HEK293T (cell line): ENCODE measurements at regions not wholly inside any gene's neighbourhood (a gene's known extent, or its start where the extent isn't known, plus 50 kb on each side); places are given as distances from the start of the nearest gene placed in this dataset.

ENCODE experiments used
- CTCF ChIA-PET: fragments of 350-600 bp; formaldehyde crosslinking; extraction: SDS; loops from one replicate; lab custom pipeline; 2021; ENCODE audit warnings: antibody characterized with exemption, inconsistent platforms; lab: Yijun Ruan, JAX
- POLR2A ChIA-PET: fragments of 350-600 bp; formaldehyde crosslinking; extraction: SDS; loops from one replicate; lab custom pipeline; 2020; ENCODE audit warnings: antibody characterized with exemption, inconsistent platforms; lab: Yijun Ruan, JAX
- DNase-seq: peaks from one replicate; pipeline ENCODE4 v3.0.0; 2012; ENCODE audit warnings: mixed read lengths; ENCODE audit errors: extremely low spot score
- ARNT ChIP-seq: fragments of 450-650 bp; IDR thresholded peaks from 2 replicates; pipeline ENCODE4 v1.6.1; 2017; ENCODE audit warnings: mild to moderate bottlenecking
- BHLHE40 ChIP-seq: fragments of 450-650 bp; IDR thresholded peaks from 2 replicates; pipeline ENCODE4 v1.6.1; 2016; ENCODE audit warnings: mild to moderate bottlenecking, moderate library complexity, borderline replicate concordance
- CTBP1 ChIP-seq: fragments of 450-650 bp; IDR thresholded peaks from 2 replicates; pipeline ENCODE4 v1.6.1; 2016; ENCODE audit warnings: borderline replicate concordance
- ELF4 ChIP-seq: fragments of 450-650 bp; IDR thresholded peaks from 2 replicates; pipeline ENCODE4 v1.6.1; 2017; ENCODE audit warnings: antibody characterized with exemption
- FOXA1 ChIP-seq: fragments of 450-650 bp; IDR thresholded peaks from 2 replicates; pipeline ENCODE4 v1.6.1; 2016; ENCODE audit warnings: mild to moderate bottlenecking
- FOXK2 ChIP-seq: fragments of 450-650 bp; IDR thresholded peaks from 2 replicates; pipeline ENCODE4 v1.6.1; 2016; ENCODE audit warnings: mild to moderate bottlenecking
- FOXM1 ChIP-seq: fragments of 450-650 bp; IDR thresholded peaks from 2 replicates; pipeline ENCODE4 v1.6.1; 2017; ENCODE audit warnings: mild to moderate bottlenecking, borderline replicate concordance
- HDGF ChIP-seq: fragments of 450-650 bp; IDR thresholded peaks from 2 replicates; pipeline ENCODE4 v1.6.1; 2017; ENCODE audit warnings: antibody characterized with exemption, borderline replicate concordance
- L3MBTL2 ChIP-seq: fragments of 450-650 bp; conservative IDR thresholded peaks from 2 replicates; pipeline ENCODE4 v1.6.1; 2016; ENCODE audit warnings: mild to moderate bottlenecking
- LEF1 ChIP-seq: fragments of 450-650 bp; IDR thresholded peaks from 2 replicates; pipeline ENCODE4 v1.6.1; 2017; ENCODE audit warnings: mild to moderate bottlenecking, borderline replicate concordance
- NFRKB ChIP-seq: fragments of 450-650 bp; IDR thresholded peaks from 2 replicates; pipeline ENCODE4 v1.6.1; 2016; ENCODE audit warnings: mild to moderate bottlenecking, moderate library complexity
- PKNOX1 ChIP-seq: fragments of 450-650 bp; IDR thresholded peaks from 2 replicates; pipeline ENCODE4 v1.6.1; 2016
- SP1 ChIP-seq: fragments of 450-650 bp; IDR thresholded peaks from 2 replicates; pipeline ENCODE4 v1.6.1; 2017
- SUZ12 ChIP-seq: fragments of 450-650 bp; IDR thresholded peaks from 2 replicates; pipeline ENCODE4 v1.6.1; 2016; ENCODE audit warnings: mild to moderate bottlenecking
- TARDBP ChIP-seq: fragments of 450-650 bp; IDR thresholded peaks from 2 replicates; pipeline ENCODE4 v1.6.1; 2016
- ZNF384 ChIP-seq: fragments of 450-650 bp; IDR thresholded peaks from 2 replicates; pipeline ENCODE4 v1.6.1; 2016

- POLR2A ChIA-PET, result no interaction called here
- no peak for DNase-seq
- CTCF ChIA-PET, result no interaction called here
- no peak for TF ChIP-seq L3MBTL2
- no peak for TF ChIP-seq LEF1
- TF ChIP-seq TARDBP, result no peak
- TF ChIP-seq NFRKB, result no peak
- TF ChIP-seq CTBP1, result no peak
- no peak for TF ChIP-seq FOXK2
- TF ChIP-seq SP1, result no peak
- TF ChIP-seq BHLHE40, result no peak
- no peak for TF ChIP-seq SUZ12
- no peak for TF ChIP-seq HDGF
- TF ChIP-seq FOXM1, result no peak
- TF ChIP-seq ARNT, result no peak
- TF ChIP-seq ZNF384, result no peak
- no peak for TF ChIP-seq FOXA1
- no peak for TF ChIP-seq PKNOX1
- TF ChIP-seq ELF4, result no peak
These were observed 138.1 kb upstream of the PHACTR3 start for GRCh38 chr20:59466107-59466815.

- TF ChIP-seq L3MBTL2 (no peak), BHLHE40 (no peak)
- DNase-seq, result no peak
- POLR2A ChIA-PET, result no interaction called here
- CTCF ChIA-PET, result no interaction called here
These were observed 135.5 kb upstream of the PHACTR3 start for GRCh38 chr20:59468831-59469230.

GRCh38 chr20:59469267-59470252 lies 134.8 kb upstream of the PHACTR3 start:
- no peak for DNase-seq
- CTCF ChIA-PET, result no interaction called here
- POLR2A ChIA-PET, result no interaction called here
- TF ChIP-seq ARNT, result no peak
- TF ChIP-seq FOXK2, result no peak
- TF ChIP-seq SUZ12, result no peak
- no peak for TF ChIP-seq FOXM1
- no peak for TF ChIP-seq BHLHE40
- no peak for TF ChIP-seq ZNF384
- no peak for TF ChIP-seq NFRKB
- TF ChIP-seq TARDBP, result no peak
- TF ChIP-seq SP1, result no peak
- no peak for TF ChIP-seq PKNOX1
- no peak for TF ChIP-seq LEF1
- no peak for TF ChIP-seq L3MBTL2

GRCh38 chr20:59470521-59470920 lies 133.8 kb upstream of the PHACTR3 start:
- TF ChIP-seq NFRKB, result no peak
- TF ChIP-seq ELF4, result no peak
- no peak for TF ChIP-seq L3MBTL2
- no peak for TF ChIP-seq LEF1
- no peak for TF ChIP-seq TARDBP
- no peak for TF ChIP-seq BHLHE40
- TF ChIP-seq HDGF, result no peak
- no peak for TF ChIP-seq PKNOX1
- TF ChIP-seq FOXA1, result no peak
- no peak for TF ChIP-seq FOXM1
- TF ChIP-seq FOXK2, result no peak
- no peak for TF ChIP-seq CTBP1
- no peak for TF ChIP-seq SUZ12
- no peak for TF ChIP-seq ZNF384
- TF ChIP-seq ARNT, result no peak
- TF ChIP-seq SP1, result no peak
- DNase-seq, result no peak
- POLR2A ChIA-PET, result no interaction called here
- CTCF ChIA-PET, result no interaction called here

- TF ChIP-seq SUZ12, result no peak
- no peak for TF ChIP-seq CTBP1
- TF ChIP-seq ELF4, result no peak
- TF ChIP-seq HDGF, result no peak
- TF ChIP-seq ZNF384, result no peak
- TF ChIP-seq SP1, result no peak
- no peak for TF ChIP-seq FOXM1
- TF ChIP-seq FOXK2, result no peak
- TF ChIP-seq ARNT, result no peak
- no peak for TF ChIP-seq NFRKB
- TF ChIP-seq TARDBP, result no peak
- TF ChIP-seq FOXA1, result no peak
- TF ChIP-seq PKNOX1, result no peak
- TF ChIP-seq L3MBTL2, result no peak
- ChIA-PET CTCF (no interaction called here), POLR2A (no interaction called here)
- DNase-seq, result no peak
These were observed 132.5 kb upstream of the PHACTR3 start for GRCh38 chr20:59471653-59472421.
